Occipital lobe (tissue), 2 donors: ENCODE measurements at regions not wholly inside any gene's neighbourhood (a gene's known extent, or its start where the extent isn't known, plus 50 kb on each side); places are given as distances from the start of the nearest gene placed in this dataset. TPM values are rescaled to one million over a fixed set of nuclear protein-coding genes. Genes with fewer than 3 reads are reported as not detected.
"Not testable (repeated sequence)": the region's sequence is repeated elsewhere in the genome, so short reads cannot be mapped to it uniquely, and the experiment has no call there.

ENCODE experiments used
- DNase-seq: peaks from one replicate; lab custom pipeline; 2025; lab: John Stamatoyannopoulos, UW
- small RNA-seq: library from RNA; depleted of rRNA; stranded (forward); fragments of <200 nt; gene quantifications from one replicate; pipeline ENCODE3, GENCODE V24; 2014

DNA sequence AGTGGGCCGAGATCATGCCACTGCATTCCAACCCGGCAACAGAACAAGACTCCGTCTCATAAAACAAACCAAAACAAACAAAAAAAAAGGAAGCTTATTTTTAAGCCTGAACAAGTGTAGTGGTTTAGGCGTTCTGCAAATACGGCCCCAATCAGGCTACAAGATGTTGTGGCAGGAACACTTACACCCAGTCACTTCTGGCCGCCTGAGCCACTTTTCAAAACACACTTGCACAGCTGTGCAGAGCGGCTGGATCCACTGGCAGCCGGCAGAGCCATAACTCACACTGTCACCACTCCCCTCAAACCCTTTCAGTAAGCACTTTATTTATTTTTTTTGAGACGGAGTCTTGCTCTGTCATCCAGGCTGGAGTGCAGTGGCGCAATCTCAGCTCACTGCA lies 81.0 kb upstream of the FRG2C start:
- not testable (repeated sequence) for DNase-seq

DNA sequence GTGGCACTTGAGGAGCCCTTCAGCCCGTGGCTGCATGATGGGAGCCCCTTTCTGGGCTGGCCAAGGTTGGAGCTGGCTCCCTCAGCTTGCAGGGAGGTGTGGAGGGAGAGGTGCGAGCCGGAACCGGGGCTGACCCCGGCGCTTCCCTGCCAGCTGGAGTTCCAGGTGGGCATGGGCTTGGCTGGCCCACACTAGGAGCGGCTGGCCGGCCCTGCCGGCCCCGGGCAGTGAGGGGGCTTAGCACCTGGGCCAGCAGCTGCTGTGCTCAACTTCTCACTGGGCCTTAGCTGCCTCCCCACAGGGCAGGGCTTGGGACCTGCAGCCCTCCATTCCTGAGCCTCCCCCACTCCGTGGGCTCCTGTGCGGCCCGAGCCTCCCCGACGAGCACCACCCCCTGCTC lies 76.4 kb upstream of the FRG2C start:
- DNase-seq, result not testable (repeated sequence)

DNA sequence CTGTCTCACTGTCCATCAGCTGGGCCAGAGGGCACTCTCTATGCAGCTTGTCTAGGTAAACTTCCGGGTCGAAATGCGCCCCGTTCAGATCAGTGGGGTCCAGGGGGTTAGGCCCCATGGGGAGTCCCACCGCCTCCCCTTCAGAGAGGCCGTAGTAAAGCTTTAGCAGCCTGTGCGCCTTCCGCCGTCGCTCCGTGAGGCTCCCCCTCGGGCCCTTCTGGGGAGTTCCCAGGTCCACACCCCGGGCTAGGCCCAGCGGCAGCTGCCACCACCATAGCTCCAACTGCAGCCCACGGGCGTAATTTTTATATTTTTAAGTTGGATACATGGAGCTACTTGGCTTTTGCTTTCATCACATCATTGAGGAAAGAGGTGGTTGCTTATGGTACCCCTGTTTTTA lies 73.7 kb upstream of the FRG2C start:
- not testable (repeated sequence) for DNase-seq

DNA sequence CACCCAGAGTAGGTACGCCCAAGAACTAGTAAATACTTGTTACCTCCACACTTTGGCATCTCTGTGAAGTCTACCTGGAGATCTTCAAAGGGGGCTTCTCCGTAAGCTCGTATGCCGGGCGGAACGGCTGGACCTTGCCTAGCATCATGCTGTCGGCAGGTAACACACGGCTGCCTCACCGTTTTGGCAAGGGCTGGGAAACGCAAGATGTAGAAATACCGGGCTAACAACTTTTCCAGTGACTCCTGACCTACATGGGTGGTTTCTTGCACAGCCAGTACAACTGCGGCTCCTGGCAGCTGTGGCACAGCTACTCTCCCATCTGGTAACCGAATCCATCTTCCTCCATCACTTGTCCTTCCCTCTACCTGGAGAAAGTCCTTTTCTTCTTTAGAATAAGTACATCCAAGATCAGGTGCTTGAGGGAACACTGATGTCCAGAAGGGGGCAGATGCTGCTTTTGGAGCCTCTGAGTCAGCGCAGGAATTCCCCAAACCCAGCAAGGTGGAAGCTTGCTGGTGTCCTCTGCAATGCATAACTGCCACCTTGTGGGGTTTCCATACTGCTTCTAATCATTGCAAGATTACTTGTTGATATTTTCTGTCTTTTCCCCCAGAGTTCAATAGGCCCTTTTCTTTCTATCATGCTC lies 59.7 kb upstream of the FRG2C start:
- not testable (repeated sequence) for DNase-seq

DNA sequence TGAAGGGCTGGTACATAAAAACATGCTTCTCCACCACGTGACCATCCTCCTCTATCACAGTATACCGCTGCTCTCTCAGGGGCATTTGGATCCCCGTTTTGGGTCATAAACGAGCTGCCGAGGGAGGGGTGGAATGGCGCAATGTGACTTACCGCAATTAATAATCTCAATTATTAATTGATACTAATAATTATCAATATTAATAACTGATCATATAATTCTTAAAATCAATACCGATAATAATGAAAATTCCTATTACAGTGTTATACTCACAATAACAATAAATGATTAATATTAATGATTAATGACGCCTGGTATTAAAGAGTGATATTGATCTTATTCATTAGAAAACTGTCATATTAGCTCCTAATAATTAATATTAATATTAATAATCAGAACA lies 56.1 kb upstream of the FRG2C start:
- DNase-seq, result not testable (repeated sequence)

DNA sequence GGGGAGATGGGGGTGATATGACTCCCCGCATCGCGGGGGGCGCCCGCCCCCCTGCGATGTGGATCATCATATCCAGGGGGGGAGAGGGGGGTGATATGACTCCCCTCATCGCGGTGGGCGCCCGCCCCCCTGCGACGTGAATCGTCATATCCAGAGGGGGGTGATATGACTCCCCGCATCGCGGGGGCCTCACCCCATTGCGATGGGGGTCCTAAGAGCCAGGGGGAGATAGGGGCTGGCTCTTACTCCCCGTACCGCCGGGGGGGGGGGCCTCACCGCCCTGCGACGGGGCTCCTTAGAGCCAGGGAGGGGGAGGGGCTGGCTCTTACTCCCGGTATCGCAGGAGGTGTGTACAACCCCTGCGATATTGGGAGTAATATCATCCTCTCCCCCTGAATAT lies 54.5 kb upstream of the FRG2C start:
- not testable (repeated sequence) for DNase-seq

DNA sequence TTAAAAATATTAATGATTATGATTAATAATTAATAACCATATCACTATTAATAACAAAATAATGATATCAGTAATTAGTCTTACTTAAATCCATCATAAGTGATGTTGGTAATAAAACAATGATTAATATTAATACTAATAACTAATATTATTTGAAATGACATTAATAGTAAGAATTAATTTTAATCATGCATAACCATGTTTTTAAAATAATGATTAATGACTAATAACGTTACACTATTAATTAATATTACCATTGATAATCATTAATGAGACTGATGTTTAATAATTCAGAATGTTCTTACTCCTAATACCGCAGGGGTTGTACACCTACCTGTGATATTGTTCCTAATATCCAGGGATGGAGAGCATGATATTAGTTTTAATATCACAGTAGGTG lies 53.4 kb upstream of the FRG2C start:
- no peak for DNase-seq

DNA sequence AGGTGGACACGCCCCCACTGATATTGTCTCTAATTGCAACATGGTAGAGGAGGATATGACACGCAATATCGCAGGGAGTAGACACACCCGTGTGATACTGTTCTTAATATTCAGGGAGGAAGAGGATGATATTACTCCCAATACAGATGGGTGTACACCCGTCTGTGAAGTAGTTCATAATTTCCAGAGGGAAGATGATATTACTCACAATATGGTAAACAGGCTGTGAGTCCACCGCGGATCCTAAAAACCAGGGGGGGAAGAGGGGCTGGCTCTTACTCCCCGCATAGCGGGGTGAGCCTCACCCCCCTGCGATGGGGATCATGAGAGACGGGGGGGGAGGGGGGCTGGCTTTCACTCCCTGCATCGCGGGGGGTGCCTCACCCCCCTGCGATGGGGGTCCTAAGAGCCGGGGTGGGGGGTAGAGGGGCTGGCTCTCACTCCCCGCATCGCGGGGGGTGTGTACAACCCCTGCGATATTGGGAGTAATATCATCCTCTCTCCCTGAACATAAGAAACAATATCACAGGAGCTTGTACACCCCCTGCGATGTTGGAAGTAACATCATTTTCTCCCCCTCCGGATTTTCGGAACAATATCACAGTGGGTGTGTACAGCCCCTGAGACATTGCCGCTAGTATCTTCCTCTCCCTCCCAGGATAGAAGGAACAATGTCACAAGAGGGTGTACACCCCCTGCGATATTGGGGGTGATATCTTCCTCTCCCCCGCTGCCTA lies 52.2 kb upstream of the FRG2C start:
- DNase-seq, result not testable (repeated sequence)

Small RNA genes in the stretch of these regions (small RNA-seq; reads per million reads assigned to genes)
- not detected for gene AC139453.1
- gene LSP1P2, result not detected
- gene MIR4444-2, result not detected
- gene RN7SL294P, result not detected
- not detected for gene SNRPCP10
